C1 segment of cervical spinal cord (tissue), 14 donors: ENCODE measurements at regions not wholly inside any gene's neighbourhood (a gene's known extent, or its start where the extent isn't known, plus 50 kb on each side); places are given as distances from the start of the nearest gene placed in this dataset.

Experiments used
- DNase-seq, 14 donors: peaks; one replicate each; lab custom pipeline; 2025; lab: John Stamatoyannopoulos, UW

- no peak for DNase-seq
Measured at GRCh38 chr3:3259181-3259580, 79.7 kb upstream of the CRBN start.

DNA sequence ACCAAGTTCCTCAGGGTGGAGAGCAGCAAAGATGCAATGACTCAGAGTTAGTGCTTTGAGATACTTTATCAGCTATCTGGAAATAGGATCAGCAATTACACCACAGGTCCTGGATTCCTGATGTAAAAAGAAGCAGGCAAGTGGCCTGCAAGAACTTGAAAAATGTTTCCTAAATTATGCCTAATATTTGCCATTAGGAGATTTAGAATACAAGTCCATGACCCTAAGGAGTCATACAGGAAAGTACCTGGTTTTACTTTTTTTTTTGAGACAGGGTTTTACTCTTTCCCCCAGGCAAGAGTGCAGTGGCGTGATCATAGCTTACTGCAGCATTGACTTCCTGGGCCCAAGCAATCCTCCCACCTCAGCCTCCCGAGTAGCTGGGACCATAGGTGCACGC is 78.8 kb upstream of the CRBN start:
- DNase-seq = no peak

- no peak for DNase-seq
Measured at GRCh38 chr3:3241596-3241995, 62.1 kb upstream of the CRBN start.

DNA sequence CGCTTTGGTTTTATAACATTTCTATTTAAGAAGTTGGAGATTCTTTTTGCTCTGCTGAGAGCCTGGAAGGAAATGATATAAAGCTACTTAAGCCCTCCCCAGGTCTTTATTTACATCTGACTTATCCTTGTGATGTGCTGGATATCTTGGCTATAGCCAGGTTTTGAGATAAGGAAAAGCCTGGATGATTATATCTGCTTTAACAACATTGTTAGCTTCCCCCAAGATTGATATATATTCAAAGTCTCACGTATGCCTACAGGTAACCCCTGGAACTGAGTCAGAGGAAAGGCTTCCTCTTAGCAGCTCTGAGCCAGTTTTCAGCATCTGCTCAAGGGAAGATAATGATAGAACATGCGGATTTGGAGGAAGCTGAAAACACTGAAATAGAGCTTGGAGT is 61.5 kb upstream of the CRBN start:
- DNase-seq = no peak

DNA sequence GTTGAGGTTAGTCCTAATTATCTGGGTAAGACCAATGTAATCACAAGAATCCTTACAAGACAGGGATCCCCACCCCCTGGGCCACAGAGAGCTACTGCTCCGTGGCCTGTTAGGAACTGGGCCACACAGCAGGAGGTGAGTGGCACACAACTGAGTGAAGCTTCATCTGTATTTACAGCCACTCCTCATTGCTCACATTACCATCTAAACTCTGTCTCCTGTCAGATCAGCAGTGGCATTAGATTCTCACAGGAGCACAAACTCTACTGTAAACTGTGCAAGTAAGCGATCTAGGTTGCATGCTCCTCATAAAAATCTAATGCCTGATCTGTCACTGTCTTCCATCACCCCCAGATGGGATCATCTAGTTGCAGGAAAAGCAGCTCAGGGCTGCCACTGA is 58.5 kb upstream of the CRBN start:
- DNase-seq = no peak

- DNase-seq = no peak
Measured at GRCh38 chr3:3232251-3232650, 52.8 kb upstream of the CRBN start.
